Liver (tissue), 3 donors: ENCODE measurements at regions not wholly inside any gene's neighbourhood (a gene's known extent, or its start where the extent isn't known, plus 50 kb on each side); places are given as distances from the start of the nearest gene placed in this dataset.

Experiments
- FOXA1 ChIP-seq: IDR thresholded peaks from 2 replicates; pipeline ENCODE4 v1.6.1; 2016; ENCODE audit warnings: antibody characterized with exemption
- HNF4A ChIP-seq, 2 donors: conservative IDR thresholded peaks; 2 replicates each; pipeline ENCODE4 v1.6.1; 2016; ENCODE audit warnings: antibody characterized with exemption in 2 of 2, mild to moderate bottlenecking in 2 of 2
- SP1 ChIP-seq: IDR thresholded peaks from 2 replicates; pipeline ENCODE4 v1.6.1; 2018; ENCODE audit warnings: antibody characterized with exemption, mild to moderate bottlenecking
- TAF1 ChIP-seq: conservative IDR thresholded peaks from 2 replicates; pipeline ENCODE4 v1.6.1; 2016; ENCODE audit warnings: antibody characterized with exemption, mild to moderate bottlenecking
- TF ChIP-seq, protein P1 (sequence below): IDR thresholded peaks from 2 replicates; pipeline ENCODE4 v1.6.1; 2016; ENCODE audit warnings: antibody characterized with exemption, mild to moderate bottlenecking
- TF ChIP-seq, protein P2 (sequence below): fragments of 150-350 bp; IDR thresholded peaks from 2 replicates; pipeline ENCODE4 v1.5.1; 2017; ENCODE audit warnings: improper control_type of control experiment, low read depth, low read length; ENCODE audit not compliant: missing input control
- TF ChIP-seq, protein P3 (sequence below): IDR thresholded peaks from 2 replicates; pipeline ENCODE4 v1.6.1; 2016; ENCODE audit warnings: antibody characterized with exemption
- donor health status: healthy.
- donor health status: healthy.

DNA sequence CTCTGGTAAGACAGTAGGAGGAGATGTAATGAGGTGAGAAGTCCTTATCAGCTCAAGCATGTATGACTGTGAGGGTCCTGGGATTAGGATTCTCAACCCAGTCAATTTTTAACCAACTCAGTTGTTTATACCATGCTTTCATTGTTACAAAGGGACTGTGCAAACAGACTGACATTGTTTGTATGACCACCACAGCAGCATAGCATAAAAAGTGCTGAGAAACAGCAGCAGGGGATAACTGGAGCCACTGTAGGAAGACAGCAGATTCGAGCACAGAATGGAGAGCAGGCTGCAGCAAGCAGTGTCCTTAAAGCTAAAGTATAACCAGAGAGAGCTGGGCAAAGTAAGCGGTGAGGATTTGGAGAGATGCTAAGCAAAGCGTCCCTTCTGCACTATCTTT, 829.5 kb downstream of the REEP3 start:
- TF ChIP-seq, protein P1, sequence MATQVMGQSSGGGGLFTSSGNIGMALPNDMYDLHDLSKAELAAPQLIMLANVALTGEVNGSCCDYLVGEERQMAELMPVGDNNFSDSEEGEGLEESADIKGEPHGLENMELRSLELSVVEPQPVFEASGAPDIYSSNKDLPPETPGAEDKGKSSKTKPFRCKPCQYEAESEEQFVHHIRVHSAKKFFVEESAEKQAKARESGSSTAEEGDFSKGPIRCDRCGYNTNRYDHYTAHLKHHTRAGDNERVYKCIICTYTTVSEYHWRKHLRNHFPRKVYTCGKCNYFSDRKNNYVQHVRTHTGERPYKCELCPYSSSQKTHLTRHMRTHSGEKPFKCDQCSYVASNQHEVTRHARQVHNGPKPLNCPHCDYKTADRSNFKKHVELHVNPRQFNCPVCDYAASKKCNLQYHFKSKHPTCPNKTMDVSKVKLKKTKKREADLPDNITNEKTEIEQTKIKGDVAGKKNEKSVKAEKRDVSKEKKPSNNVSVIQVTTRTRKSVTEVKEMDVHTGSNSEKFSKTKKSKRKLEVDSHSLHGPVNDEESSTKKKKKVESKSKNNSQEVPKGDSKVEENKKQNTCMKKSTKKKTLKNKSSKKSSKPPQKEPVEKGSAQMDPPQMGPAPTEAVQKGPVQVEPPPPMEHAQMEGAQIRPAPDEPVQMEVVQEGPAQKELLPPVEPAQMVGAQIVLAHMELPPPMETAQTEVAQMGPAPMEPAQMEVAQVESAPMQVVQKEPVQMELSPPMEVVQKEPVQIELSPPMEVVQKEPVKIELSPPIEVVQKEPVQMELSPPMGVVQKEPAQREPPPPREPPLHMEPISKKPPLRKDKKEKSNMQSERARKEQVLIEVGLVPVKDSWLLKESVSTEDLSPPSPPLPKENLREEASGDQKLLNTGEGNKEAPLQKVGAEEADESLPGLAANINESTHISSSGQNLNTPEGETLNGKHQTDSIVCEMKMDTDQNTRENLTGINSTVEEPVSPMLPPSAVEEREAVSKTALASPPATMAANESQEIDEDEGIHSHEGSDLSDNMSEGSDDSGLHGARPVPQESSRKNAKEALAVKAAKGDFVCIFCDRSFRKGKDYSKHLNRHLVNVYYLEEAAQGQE: no peak
- TF ChIP-seq, protein P2, sequence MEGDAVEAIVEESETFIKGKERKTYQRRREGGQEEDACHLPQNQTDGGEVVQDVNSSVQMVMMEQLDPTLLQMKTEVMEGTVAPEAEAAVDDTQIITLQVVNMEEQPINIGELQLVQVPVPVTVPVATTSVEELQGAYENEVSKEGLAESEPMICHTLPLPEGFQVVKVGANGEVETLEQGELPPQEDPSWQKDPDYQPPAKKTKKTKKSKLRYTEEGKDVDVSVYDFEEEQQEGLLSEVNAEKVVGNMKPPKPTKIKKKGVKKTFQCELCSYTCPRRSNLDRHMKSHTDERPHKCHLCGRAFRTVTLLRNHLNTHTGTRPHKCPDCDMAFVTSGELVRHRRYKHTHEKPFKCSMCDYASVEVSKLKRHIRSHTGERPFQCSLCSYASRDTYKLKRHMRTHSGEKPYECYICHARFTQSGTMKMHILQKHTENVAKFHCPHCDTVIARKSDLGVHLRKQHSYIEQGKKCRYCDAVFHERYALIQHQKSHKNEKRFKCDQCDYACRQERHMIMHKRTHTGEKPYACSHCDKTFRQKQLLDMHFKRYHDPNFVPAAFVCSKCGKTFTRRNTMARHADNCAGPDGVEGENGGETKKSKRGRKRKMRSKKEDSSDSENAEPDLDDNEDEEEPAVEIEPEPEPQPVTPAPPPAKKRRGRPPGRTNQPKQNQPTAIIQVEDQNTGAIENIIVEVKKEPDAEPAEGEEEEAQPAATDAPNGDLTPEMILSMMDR: no peak
- TF ChIP-seq SP1 (no peak), FOXA1 (no peak), TAF1 (no peak), HNF4A (conservative IDR thresholded peaks at IDR 0.05) (no peak)
- TF ChIP-seq, protein P3, sequence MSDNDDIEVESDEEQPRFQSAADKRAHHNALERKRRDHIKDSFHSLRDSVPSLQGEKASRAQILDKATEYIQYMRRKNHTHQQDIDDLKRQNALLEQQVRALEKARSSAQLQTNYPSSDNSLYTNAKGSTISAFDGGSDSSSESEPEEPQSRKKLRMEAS: no peak
